ENCODE measurements at regions not wholly inside any gene's neighbourhood (a gene's known extent, or its start where the extent isn't known, plus 50 kb on each side); places are given as distances from the start of the nearest gene placed in this dataset.

DNA sequence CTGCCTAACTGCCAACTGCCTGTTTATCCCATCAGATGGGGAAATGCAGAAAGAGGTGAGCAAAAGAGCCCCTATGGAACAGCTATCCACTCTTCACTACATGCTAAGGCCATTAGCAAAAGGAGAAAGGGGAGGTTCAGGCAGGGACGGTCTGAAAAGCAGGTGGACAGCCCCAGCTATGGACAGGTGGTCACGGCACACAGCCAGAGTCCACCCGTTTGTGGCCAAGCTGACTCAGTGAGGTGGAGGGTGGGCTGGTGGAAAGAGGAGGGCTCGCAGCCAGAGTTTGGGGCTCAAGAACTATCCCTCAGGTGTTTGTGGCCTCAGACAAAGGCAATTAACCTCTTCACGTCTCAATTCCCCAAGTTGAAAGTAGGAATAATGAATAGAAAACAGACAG is 148.9 kb upstream of the UBE2E1 start:
- Histone ChIP-seq H3K27me3 (no peaks in the 10 kb centered on the region), H3K4me3 (no peak overlapping the region), H3K9me3 (no peaks in the 10 kb centered on the region), H3K36me3 (no peaks in the 10 kb centered on the region), H3K4me1 (no peaks in the 10 kb centered on the region), H3K27ac (no peak overlapping the region)
- TF ChIP-seq, protein P1, sequence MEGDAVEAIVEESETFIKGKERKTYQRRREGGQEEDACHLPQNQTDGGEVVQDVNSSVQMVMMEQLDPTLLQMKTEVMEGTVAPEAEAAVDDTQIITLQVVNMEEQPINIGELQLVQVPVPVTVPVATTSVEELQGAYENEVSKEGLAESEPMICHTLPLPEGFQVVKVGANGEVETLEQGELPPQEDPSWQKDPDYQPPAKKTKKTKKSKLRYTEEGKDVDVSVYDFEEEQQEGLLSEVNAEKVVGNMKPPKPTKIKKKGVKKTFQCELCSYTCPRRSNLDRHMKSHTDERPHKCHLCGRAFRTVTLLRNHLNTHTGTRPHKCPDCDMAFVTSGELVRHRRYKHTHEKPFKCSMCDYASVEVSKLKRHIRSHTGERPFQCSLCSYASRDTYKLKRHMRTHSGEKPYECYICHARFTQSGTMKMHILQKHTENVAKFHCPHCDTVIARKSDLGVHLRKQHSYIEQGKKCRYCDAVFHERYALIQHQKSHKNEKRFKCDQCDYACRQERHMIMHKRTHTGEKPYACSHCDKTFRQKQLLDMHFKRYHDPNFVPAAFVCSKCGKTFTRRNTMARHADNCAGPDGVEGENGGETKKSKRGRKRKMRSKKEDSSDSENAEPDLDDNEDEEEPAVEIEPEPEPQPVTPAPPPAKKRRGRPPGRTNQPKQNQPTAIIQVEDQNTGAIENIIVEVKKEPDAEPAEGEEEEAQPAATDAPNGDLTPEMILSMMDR (IDR thresholded peaks at IDR 0.05) = no peak
- TF ChIP-seq POLR2A (IDR thresholded peaks at IDR 0.05) = no peak
- ATAC-seq (no peak), DNase-seq (no peak)
- intact Hi-C loops (cut with DNase I) = no loop called here
- 70% methylated on average over 3 of the region's 5 CpGs for WGBS (ENCODE audit: insufficient coverage, low coverage, low lambda C conversion rate, missing lambda C conversion rate)

DNA sequence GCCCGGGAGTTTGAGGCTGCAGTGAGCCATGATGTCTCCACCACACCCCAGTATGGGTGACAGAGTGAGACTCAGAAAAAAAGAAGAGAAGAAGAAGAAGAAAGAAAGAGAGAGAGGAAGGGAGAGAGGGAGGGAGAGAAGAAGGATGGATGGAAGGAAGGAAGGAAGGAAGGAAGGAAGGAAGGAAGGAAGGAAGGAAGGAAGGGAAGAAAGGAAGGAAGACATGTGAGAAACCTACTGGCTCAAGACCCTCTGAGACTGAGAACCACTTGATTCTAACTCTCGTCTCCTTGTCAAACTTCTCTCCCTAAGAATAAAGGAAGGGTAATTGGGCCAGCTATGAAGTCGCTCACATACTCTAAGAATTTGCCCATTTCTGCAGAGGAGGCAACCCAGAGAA is 148.1 kb upstream of the UBE2E1 start:
- H3K4me1 ChIP-seq = no peaks in the 10 kb centered on the region
- no peak overlapping the region for H3K4me3 ChIP-seq
- no peaks in the 10 kb centered on the region for H3K36me3 ChIP-seq
- 79% methylated on average over 3 of the region's 3 CpGs for WGBS (ENCODE audit: insufficient coverage, low coverage, low lambda C conversion rate, missing lambda C conversion rate)
- H3K27me3 ChIP-seq = no peaks in the 10 kb centered on the region
- intact Hi-C loops (cut with DNase I) = no loop called here
- no peaks in the 10 kb centered on the region for H3K9me3 ChIP-seq
- no peak overlapping the region for H3K27ac ChIP-seq
- no peak for TF ChIP-seq POLR2A (IDR thresholded peaks at IDR 0.05)
- TF ChIP-seq, protein P1 (IDR thresholded peaks at IDR 0.05) = no peak
- DNase-seq (no peak), ATAC-seq (no peak)

DNA sequence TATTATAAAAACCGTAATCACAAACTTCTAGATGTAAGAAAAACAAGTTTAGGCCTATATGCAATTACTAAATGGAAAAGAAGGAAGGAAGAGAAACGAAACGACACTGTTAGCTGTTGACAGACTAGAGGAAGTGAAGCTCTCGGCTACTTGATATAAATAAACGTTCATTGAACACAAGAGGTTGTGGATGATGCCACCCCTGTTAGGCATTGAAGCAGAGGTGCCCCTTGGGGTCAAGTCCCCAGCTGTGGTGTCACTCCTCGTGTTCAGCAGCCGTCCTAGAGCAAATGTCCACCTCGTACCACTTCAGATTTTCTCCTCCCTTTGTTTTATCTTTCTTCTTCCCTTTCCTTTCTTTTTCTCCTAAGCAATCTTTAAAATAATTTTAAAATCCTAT is 146.5 kb upstream of the UBE2E1 start:
- Histone ChIP-seq H3K36me3 (no peaks in the 10 kb centered on the region), H3K4me1 (no peaks in the 10 kb centered on the region), H3K9me3 (no peaks in the 10 kb centered on the region), H3K27me3 (no peaks in the 10 kb centered on the region), H3K4me3 (no peak overlapping the region), H3K27ac (no peak overlapping the region)
- 28% methylated on average over 8 of the region's 8 CpGs for WGBS (ENCODE audit: insufficient coverage, low coverage, low lambda C conversion rate, missing lambda C conversion rate)
- intact Hi-C loops (cut with DNase I) = no loop called here
- DNase-seq = no peak
- TF ChIP-seq, protein P1 (IDR thresholded peaks at IDR 0.05) = no peak
- no peak for TF ChIP-seq POLR2A (IDR thresholded peaks at IDR 0.05)
- ATAC-seq = peak in 2 of 4 donors; percentile 23 to 51

- Histone ChIP-seq H3K27me3 (no peaks in the 10 kb centered on the region), H3K4me3 (no peak overlapping the region), H3K36me3 (no peaks in the 10 kb centered on the region), H3K27ac (no peak overlapping the region), H3K4me1 (no peaks in the 10 kb centered on the region), H3K9me3 (no peaks in the 10 kb centered on the region)
- 62% methylated on average over 5 of the region's 5 CpGs for WGBS (ENCODE audit: insufficient coverage, low coverage, low lambda C conversion rate, missing lambda C conversion rate)
- ATAC-seq = no peak
- DNase-seq = no peak
- intact Hi-C loops (cut with DNase I) = no loop called here
- TF ChIP-seq POLR2A (IDR thresholded peaks at IDR 0.05) = no peak
- TF ChIP-seq, protein P1 (IDR thresholded peaks at IDR 0.05) = no peak
Observed at GRCh38 chr3:23659840-23660430, 145.8 kb upstream of the UBE2E1 start.

Data from right lobe of liver (tissue), 6 donors.